ENCODE measurements at regions not wholly inside any gene's neighbourhood (a gene's known extent, or its start where the extent isn't known, plus 50 kb on each side); places are given as distances from the start of the nearest gene placed in this dataset.

GRCh38 chr16:74071996-74072535 lies 224.5 kb upstream of the PSMD7 start:
- TF ChIP-seq POLR2A (IDR thresholded peaks at IDR 0.05) = no peak
- TF ChIP-seq, protein P1, sequence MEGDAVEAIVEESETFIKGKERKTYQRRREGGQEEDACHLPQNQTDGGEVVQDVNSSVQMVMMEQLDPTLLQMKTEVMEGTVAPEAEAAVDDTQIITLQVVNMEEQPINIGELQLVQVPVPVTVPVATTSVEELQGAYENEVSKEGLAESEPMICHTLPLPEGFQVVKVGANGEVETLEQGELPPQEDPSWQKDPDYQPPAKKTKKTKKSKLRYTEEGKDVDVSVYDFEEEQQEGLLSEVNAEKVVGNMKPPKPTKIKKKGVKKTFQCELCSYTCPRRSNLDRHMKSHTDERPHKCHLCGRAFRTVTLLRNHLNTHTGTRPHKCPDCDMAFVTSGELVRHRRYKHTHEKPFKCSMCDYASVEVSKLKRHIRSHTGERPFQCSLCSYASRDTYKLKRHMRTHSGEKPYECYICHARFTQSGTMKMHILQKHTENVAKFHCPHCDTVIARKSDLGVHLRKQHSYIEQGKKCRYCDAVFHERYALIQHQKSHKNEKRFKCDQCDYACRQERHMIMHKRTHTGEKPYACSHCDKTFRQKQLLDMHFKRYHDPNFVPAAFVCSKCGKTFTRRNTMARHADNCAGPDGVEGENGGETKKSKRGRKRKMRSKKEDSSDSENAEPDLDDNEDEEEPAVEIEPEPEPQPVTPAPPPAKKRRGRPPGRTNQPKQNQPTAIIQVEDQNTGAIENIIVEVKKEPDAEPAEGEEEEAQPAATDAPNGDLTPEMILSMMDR (IDR thresholded peaks at IDR 0.05) = no peak
